GM18520 (cell line): ENCODE measurements at regions not wholly inside any gene's neighbourhood (a gene's known extent, or its start where the extent isn't known, plus 50 kb on each side); places are given as distances from the start of the nearest gene placed in this dataset.

Experiments
- ATAC-seq: cut with Tn5 transposase; IDR thresholded peaks from one replicate; pipeline ENCODE4 v1.9.1; 2021; ENCODE audit not compliant: unreplicated experiment

DNA sequence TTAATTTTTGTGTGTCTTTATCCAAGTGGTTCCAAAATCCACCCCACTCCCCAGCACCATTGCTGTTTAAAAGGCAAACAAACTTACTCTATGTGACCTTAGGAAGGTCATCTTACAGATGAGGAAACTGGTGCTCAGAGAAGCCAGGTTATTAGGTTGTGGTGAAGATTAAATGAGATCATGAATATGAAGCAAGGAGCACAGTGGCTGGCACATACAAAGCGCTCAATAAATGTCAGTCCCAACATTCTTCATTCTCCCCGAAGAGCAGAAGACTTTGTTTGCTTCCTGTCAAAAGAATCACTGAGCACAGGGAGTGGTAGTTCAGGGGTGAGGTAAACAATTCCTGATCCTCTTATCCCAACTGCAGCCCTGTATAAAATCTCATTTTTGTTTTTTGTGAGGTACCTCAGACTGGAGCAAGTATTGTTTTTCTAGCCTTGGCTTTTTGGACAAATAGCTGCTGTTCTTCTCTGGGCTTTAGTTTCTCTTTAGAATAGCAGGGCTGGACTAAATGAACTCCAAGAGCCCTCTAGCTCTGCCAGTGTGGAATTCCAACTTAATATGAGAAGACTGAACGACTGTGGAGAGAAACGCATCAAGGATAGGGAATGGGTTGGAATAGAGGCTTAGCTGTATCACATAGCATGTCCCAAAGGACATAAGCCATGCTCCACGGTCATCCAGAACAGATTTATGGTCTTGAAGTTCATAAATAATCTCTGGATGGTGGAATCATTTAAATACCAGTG, 455.3 kb upstream of the USP24 start:
- ATAC-seq: no peak

DNA sequence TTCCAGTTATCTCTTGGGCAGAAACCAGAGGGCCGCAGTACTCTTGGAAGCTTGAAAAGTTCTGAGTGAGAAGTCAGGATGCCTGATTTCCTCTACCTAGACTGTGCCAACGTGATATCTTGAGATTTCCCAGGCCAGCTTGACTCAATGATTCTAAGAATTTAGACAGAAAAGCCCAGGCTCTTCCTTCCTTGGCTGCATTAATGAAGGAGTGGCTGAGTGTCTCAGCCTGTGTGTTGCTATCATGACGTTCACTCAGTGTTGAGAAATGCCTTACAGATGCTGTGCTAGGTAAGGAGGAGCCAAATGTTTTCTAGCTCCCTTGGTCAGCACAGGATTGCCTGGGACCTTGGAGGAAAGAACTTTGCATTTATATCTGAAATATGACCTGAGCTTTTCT, 454.1 kb upstream of the USP24 start:
- ATAC-seq: no peak

DNA sequence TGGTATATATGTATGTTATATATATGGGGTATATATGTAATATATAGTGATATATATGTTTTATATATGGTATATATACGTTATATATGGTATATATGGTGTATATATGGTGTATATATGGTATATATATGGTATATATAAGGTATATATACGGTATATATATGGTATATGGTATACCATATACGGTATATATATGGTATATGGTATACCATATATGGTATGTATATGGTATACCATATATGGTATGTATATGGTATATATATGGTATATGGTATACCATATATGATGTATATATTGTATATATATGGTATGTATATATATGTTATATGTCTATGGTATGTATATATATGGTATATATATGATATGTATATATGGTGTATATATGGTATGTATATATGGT, 447.7 kb upstream of the USP24 start:
- no peak for ATAC-seq

DNA sequence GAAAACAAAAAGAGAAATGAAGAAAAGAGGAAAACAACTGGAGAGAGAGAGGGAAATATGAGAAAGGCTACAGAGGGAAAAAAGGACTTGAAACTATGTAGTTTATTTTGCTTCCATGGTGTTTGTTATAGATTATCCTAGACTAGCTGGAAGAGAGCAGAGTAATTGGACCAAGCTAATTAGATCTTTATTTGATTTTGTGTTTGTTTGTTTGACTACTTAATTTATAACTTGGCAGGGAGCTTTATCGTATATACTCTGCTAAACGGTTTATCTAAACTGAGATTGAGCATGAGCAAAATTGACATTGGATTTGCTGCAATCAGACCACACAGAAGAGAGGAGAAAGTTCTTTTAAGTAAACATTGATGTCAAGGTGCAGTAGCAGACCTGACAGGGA, 443.8 kb upstream of the USP24 start:
- ATAC-seq: no peak

DNA sequence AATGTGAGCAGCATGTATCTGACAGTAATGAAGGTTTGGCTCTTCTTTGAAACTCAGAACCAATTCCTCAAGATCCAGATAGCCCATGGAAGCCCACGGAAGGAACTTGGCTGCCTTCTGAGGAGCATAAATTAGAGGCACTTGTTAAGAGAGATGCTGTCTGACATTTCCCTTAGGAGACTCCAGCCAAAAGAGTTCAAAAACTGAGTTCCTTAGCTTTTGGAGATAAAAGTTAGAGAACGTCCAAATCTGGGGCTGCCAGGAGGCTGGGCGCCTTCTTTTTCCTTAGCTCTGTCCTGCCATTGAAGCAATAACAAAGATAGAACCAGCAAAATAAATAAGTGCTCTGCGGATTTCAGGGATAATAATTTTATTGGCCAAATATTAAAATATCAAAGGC, 439.6 kb upstream of the USP24 start:
- ATAC-seq: no peak

DNA sequence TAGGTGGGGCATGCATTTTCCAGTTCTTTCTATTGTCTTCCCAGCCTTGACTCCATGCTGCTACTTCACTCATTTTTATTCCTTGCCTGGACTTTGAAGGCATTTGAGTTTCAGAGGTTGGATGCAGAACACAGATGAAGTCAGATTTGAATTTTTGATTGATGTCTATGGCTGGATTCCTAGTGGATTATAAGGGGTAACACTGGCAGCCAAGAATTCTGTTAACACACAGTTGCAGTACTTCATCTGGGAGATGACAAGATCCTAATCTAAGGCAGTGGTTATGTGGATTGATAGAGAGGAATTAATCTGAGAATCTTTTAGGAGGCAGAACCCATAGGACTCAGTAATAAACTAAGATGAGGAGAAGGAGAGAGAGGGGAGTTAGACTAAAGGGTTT, 439.0 kb upstream of the USP24 start:
- no peak for ATAC-seq

DNA sequence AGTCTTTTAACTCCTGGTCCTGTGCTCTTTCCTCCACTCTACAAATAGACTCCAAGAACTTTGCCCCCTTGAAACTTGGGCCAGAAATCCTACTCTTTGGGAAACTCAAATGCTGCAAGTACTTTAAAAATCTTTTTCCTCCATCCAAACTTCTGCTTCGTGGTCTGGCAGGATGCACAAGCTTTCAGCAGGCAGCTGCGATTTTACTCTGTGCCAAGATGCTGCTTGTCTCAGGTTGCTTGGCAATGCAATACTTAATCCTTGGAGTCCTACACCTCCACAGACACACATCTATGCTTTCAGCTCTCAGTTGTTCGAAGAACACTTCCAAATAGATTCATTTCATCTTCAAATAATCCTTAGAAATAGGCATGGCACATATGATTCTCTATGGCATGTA, 435.3 kb upstream of the USP24 start:
- no peak for ATAC-seq

DNA sequence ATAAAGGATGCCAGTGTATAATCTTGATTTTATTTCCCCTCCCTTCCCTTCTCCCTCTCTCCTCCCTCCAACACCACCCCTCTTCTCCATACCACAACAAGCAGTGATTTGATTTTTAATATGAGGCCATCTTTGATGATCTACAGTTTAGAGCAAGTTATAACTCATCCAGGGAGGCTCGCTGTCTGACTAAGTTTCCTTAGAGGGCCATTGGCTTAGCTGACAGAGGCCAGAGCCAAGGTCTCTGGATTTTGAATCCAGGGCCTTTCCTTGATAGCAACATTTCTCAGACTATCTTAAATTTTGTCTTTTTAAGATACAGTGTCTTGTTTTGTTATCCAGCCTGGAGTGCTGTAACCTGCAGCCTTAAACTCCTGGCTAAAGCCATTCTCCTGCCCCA, 431.0 kb upstream of the USP24 start:
- ATAC-seq: no peak

DNA sequence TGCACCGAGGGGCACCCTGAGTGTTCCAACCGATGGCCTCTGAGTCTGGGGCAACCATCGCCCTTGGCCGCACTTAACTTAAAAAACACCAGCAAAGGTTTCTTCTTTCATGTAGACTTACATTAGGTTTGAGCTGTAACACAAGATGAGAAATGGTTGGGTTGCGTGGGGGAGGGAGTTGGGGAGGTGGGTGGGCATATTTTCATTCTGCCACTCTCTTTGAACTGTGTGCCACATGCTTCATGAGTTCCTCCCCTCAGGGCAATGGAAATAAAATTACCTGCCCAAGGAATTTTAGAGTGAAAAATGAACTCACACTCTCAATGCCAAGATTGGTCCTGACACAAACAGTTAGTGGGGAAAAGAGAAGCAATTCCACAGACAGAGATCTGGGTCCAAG, 430.1 kb upstream of the USP24 start:
- ATAC-seq: no peak

DNA sequence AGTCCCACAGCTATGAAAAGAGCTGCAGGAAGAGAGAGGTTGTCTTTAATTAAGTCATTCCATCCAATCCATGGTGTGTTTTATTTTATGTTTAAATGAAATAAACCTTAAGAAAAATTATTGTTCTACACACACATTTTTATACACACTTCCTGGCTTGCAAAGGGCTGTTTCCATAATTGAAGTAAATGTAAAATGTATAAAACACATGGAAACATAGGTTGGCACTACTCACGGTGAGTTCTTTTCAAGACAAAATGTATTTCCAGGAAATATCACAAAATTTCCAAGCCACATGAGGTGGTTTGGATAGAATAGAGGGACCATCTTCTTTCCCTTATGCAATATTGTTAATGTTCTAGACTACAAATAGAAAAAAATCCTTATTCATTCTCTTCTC, 426.8 kb upstream of the USP24 start:
- no peak for ATAC-seq

DNA sequence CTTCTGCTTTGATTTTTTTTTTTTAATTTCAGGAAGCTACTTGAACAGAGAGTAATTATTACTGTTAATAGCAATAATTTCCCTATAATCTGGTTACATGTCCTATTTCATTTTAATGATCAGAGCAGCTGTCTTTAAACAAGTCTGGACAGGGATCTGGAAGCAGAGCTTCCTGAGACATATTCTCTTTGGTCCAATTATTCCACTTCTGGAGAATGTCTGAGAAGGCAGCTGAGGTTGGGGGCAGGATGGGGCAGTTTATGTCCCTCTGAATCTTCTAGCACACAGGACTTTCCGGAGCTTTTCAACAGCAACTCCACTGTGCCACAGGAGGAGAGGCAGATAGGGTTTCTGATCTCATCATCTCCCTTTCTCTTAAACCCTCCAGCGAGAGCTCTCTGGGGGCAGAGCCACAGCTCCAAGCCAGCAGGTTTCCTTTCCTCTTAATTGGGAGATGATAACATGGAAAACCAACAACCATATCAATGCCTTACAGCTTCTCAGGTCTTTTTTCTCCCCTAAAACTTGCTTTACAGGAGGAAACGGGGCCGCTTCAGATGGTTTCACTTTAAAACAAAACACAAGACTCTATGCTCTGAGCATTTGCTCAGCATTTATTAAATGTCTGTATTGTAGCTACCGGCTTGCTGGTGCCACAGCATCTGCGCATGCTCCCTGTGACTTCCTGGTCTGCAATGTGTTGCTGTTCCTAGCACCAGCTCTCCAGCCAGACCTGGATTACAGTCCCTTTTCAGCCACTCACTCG, 425.7 kb upstream of the USP24 start:
- ATAC-seq: no peak

DNA sequence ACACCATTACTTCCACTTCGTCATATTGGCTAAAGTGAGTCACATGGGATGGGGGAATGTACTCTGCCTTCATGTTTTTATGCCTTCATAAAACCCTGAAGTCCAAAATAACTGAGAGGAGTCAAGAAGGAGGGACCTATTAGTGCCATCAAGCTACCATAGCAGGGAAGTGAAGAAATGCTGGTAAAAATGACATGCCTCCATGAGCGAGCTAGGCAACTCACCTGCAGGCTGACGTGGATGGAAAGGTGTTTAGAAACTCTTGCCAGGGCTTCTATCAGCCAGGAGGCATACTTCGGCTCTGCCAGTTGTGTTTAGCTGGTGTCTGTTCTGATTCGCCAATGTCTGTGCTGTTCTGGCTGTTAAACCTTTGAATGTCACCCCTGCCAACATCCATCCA, 424.4 kb upstream of the USP24 start:
- no peak for ATAC-seq

DNA sequence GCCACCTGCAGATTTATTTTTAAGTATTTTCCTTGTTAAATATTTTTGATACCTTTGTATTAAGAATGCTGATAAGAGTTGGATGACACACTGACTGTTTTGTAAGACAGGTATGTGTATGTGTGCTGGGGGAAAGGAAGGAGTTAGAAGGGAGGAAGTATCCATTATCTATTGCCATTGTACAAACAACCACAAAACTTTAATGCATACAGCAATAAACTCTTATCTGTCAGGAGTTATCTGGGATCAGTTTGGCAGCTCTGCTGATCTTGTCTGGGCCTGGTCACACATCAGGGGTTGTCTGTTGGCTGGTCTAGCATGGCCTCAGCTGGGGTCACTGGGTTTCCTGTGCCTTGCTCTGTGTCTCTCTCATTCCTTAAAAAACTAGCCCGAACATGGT, 423.9 kb upstream of the USP24 start:
- no peak for ATAC-seq

DNA sequence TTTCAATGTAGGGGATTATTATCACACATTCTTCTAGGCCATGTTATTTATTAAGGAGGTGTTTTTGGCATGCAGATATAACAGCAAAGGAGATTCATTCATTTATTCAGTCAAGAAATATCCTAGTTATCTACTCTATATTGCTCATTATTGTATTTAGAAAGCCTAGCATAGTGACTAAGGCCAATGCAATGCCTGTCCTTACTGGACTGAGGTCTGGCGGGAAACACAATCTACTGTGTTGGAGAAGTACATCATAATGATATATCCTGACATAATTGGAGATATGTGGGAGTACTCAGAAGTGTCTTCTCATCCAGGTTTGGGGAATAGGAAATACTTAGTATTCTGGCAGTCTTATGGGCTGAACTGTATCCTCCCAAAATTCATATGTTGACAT, 421.5 kb upstream of the USP24 start:
- ATAC-seq: no peak

DNA sequence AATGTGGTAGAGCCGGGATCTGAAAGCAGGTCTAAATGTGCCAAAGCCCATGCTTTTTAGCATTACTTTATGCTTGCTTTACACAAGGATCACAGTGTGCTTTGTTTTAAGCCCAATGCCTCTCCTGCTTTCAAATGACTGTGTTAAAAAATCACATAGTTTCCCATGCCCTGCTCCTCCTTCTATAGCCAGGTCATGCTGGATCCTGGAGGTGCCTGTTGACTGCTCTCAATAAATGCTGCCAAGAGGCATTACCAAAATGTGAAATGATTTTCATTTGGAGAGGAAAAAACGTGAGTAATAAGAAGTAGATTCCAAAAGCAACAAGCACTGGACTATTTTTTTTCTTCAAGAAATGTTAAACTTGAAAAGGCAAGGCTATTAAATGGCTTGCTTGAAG, 420.7 kb upstream of the USP24 start:
- no peak for ATAC-seq

DNA sequence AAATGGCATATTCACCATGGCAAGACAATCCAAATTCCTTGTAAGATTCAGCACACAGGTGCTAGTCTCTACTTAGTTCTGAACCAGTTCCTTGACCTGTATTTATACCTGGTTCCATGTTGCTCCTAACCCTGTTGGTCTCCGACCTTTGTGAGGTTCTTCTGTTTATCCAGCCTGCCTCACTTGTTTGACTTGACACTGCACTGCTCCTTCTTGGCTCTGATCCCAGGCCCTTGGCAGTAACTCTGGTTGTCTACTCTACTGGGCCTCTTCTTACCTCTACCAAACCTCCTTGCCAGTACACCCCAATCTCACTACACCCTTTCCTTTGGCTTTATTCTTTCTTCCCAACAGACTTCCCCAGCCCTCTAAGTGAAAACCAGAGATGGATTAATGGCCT, 419.4 kb upstream of the USP24 start:
- no peak for ATAC-seq

DNA sequence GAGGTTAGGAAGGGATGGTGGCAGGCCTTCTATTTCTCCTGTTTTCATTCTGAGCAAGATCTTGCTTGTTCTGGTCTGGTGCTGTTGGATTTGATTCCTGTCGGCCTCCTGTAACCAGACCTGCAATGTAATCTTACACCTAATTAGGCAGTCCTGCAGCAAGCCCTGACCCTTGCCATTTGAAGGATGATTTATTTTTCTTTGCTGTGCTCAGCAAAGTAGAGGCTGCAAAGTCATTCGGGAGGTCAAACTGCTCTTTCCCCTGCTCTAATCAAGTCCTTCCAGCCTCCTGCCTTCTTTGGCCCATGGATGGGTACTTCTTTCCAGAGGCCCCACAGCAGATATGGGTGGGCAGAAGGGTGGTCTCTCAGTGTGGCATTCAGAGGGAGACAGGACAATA, 417.7 kb upstream of the USP24 start:
- ATAC-seq: no peak

DNA sequence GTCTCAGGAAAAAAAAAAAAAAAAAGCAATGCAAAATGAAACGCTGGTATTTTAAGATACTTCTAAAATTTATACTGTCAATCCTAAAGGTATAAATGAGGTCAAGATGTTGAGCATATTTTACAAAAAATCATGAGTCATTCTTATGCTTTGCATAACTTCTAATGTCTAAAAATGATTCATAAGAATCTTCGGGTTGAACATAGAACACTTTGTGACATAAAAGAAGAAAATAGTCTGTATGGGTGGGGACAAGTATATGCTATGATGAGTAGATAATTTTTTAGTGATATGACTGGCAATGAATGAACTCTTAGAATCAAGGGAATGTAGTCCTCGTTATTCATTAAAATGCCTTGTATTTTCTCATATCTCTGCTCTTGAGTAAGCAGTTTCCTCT, 416.9 kb upstream of the USP24 start:
- ATAC-seq: no peak

DNA sequence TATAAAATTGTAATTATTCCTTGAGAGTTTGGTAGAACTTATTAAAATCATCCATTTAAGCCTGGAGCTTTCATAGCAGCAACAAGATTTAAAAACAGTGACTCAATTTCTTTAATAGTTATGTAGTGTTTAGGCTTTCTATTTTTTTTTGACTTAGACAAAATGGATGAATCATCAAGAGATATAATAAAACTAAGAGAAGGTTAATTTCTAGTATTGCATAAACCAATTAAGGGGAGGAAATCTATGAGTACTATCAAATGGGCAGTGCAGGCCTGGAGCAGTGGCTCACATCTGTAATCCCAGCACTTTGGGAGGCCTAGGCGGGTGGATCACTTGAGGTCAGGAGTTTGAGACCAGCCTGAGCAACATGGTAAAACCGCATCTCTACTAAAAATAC, 416.3 kb upstream of the USP24 start:
- no peak for ATAC-seq

DNA sequence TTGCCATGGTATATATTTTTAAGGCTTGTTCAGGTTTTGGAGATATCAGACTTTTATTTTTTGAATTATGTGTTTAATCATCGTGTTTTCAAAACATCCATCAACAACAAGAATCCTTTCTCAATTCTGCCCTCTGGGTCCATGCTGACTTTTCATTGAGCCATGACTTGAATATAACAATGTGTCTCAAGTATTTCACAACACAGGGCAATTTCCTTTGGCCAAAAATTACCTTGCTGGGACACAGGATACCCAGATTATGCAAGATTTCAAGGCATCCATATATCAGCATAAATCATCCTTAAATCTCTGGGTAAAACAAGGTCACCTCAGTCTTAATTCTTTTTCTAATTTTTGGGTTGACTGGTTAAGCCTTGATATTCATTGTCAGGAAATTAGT, 411.2 kb upstream of the USP24 start:
- no peak for ATAC-seq

DNA sequence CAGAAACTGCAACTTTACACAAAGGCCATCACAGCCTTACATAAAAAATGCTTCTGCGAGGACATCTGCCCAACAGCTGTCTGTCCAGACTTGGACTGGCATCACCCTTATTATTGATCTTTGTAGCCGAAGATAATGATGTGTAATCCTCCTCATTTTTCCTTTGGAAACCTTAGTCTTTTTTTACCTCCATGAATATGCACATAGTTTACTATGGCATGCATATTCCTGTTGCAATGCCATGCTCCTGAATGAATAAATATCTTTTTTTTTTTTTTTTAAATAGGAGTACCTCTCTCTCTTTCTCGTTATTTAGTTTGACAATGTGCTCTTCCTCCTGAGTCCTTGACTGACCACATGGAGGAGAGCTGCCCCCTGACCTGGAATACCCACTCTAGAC, 409.6 kb upstream of the USP24 start:
- ATAC-seq: no peak

DNA sequence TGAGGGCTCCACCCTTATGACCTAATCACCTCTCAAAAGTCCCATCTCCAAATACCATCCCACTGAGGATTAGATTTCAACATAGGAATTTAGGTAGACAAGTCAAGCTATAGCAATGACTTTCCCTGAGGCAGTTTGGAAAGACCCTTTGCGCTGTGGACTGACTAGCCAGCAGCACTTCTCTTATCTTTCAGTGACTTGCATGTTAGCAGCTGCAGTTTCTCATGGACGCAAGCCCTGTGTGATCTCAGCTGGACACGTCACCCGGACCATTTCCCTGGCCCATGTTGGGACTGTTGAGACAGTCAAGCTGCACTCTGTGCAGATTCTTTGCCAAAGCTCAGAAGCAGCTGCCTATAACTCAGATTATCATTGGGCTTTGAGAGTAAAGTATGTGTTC, 408.1 kb upstream of the USP24 start:
- no peak for ATAC-seq

DNA sequence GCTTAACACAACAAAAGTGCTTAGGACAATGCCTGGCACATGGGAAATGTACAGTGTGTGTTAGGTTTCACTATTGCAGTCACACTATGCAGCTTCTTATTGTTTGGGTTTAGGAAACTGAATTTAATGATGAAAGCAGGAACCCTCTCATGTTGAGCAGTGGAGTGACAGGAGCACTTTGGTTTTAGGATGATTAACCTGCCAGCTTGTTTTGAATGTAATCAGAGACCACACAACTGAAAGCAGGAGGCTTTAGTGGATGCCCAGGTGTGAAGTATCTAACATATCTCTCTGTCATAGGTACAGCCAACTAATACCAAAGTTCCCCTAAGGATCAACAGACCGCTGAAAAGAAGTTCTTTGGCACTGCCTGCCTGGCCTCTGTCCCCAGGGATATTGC, 406.9 kb upstream of the USP24 start:
- no peak for ATAC-seq
